HG03159 (cell line): ENCODE measurements at regions not wholly inside any gene's neighbourhood (a gene's known extent, or its start where the extent isn't known, plus 50 kb on each side); places are given as distances from the start of the nearest gene placed in this dataset.
"Not testable (repeated sequence)": the region's sequence is repeated elsewhere in the genome, so short reads cannot be mapped to it uniquely, and the experiment has no call there.

Experiments
- ATAC-seq: cut with Tn5 transposase; IDR thresholded peaks from one replicate; pipeline ENCODE4 v1.9.1; 2021; ENCODE audit warnings: mild to moderate bottlenecking, moderate library complexity; ENCODE audit not compliant: unreplicated experiment

DNA sequence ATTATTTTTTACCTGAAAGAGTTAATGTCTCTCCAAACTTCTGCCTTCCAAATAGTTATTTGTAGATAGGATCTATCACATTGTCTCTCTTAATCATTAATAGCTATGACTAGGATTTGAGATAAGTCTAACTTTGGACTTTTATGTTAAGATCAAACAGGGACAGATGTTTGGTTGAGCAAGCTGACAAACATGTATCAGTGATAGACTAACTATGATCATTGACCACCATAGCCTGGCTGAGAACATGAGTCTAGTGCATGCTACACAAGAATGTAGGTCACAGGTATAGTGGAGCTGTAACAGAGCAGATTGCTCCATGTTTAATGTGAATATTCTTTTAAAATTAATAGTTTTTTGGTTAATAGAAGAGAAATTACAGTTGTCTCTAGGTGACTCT, 52.0 kb downstream of the SYT15B start:
- ATAC-seq: not testable (repeated sequence)

DNA sequence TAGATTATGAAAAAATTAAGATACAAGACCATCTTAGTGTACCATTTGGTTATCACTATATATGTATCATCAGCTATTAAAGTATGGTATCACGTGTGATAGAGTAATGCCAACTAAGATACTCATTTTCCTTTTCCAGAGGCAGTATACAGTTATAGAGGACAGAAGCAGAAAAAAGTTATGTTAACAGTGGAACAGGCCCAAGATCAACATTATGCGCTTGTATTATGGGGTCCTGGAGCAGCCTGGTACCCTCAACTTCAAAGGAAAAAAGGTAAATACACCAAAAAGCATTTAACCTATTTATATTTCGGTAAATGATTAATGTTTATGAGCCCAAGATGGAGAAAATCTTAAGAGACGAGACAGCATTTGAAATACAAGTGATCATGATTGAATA, 52.9 kb downstream of the SYT15B start:
- not testable (repeated sequence) for ATAC-seq

- peak; percentile 96 for ATAC-seq
Observed at GRCh38 chr10:47705698-47706414, 57.5 kb downstream of the SYT15B start.

DNA sequence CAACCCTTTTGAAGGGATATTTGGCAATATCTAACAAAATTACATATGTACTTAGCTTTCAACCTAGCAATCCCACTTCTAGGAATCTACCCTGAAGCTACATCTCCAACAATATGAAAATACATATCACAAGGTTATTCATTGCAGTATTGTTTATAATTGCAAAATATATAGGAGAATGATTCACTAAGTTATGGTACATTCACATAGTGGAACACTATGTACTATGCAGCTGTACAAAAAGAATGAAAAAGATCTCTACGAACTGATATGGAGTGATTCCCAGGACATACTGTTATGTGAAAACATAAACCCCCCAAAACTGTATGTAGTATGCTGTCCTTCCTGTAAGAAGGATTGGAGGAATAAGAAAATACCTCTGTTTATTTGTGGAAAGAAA, 62.1 kb downstream of the SYT15B start:
- not testable (repeated sequence) for ATAC-seq

DNA sequence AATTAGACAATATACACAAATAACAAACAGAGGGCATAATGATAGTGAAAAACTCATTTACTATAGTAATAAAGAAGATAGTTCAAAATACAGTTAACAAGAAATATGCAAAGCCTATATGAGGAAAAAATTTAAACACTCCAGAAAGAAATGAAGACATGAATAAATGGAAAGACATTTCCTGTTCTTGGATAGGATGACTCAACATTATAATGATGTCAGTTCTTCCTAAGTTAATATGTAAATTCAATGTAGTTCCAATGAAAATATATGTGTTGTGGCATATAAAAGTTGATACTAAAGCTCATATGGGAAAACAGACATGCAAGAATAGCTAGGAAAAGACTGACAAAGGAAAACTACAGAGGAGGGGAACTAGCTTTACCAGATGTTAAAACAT, 63.5 kb downstream of the SYT15B start:
- ATAC-seq: not testable (repeated sequence)

- ATAC-seq: not testable (repeated sequence)
Observed at GRCh38 chr10:47696170-47696569, 67.2 kb downstream of the SYT15B start.

GRCh38 chr10:47695149-47695548, 68.2 kb downstream of the SYT15B start:
- not testable (repeated sequence) for ATAC-seq

DNA sequence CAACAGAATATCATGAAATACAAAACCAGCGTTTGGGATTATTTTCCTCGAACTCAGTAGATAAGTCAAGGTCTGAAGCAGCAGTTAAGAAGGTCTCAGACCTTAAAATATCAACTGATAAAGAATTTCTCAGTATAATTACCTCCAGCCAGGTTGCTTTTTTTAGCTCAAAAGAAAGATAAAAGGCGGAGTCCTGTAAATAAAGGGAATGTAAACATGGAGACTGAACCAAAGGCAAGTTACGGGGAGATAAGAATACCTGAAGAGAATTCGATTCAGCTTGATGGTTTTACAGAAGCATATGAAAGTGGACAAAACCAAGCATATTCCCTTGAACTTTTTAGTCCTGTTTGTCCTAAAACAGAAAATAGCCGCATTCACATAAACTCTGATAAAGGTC, 73.1 kb downstream of the SYT15B start:
- not testable (repeated sequence) for ATAC-seq

DNA sequence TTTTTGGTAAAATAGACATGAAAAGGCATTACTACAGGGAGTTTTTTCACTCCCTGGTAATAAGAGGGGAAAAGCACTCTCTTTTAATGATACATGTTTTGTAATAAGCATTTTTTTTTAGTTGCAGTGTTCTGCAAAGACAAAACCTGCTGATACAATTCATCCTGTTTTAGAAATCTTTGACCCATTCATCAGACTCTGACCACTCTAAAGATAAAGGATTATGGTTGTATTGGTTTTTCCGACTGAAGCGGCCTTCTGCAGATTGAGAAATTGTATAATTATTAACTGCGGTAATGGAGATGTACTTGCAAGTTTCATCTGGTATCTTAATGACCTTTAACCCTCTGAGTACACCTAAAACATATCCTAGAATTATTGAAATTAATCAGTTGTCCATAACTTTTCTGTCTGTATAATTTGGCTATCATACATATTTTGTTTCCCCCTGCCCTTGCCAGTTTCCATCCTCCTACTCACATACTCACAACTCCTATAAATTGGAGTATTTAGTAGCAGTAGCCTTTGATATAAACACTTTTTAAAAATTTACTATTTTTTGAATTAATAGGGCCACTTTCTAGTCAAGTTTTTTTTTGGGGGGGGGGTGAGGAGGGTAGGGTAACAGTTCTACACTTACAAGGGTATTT, 79.4 kb downstream of the SYT15B start:
- ATAC-seq: not testable (repeated sequence)

- ATAC-seq: not testable (repeated sequence)
Observed at GRCh38 chr10:47681638-47681990, 81.8 kb downstream of the SYT15B start.

- ATAC-seq: not testable (repeated sequence)
Observed at GRCh38 chr10:47680848-47681637, 82.3 kb downstream of the SYT15B start.

DNA sequence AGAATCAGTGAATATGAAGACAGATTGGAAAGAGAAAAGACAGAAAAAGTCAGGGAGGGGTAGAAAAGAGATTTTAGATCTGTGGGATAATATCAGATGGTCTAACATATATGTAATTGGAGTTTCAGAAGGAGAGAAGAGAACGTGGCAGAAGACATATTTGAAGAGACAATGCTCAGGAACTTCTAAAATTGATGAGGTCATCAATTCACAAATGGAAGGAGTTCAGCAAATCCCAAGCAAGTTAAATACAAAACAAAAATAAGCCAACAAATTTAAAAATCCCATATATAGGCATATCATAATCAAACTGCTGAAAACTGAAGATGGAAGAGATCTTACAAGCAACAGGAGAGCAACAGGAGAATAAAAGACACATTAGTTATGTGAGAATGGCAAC, 87.3 kb downstream of the SYT15B start:
- ATAC-seq: not testable (repeated sequence)

GRCh38 chr10:47675577-47675976, 87.8 kb downstream of the SYT15B start:
- not testable (repeated sequence) for ATAC-seq

GRCh38 chr10:47673128-47673527, 90.3 kb downstream of the SYT15B start:
- ATAC-seq: not testable (repeated sequence)

DNA sequence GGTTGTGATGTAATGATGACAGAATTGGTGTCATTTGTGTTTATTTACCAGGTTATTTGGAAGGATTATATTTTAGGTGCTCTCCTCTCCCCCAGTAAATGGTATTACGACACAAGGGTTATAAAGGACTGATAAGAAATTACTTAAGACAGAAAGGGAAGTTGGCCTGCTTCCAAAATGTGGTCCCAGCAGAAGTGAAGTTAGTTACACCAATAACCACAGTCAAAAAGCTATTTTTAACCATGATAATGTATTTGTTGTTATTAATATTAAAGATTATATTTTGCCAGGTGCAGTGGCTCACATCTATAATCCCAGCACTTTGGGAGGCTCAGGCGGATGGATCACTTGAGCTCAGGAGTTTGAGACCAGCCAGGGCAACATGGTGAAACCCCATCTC, 92.5 kb downstream of the SYT15B start:
- not testable (repeated sequence) for ATAC-seq

DNA sequence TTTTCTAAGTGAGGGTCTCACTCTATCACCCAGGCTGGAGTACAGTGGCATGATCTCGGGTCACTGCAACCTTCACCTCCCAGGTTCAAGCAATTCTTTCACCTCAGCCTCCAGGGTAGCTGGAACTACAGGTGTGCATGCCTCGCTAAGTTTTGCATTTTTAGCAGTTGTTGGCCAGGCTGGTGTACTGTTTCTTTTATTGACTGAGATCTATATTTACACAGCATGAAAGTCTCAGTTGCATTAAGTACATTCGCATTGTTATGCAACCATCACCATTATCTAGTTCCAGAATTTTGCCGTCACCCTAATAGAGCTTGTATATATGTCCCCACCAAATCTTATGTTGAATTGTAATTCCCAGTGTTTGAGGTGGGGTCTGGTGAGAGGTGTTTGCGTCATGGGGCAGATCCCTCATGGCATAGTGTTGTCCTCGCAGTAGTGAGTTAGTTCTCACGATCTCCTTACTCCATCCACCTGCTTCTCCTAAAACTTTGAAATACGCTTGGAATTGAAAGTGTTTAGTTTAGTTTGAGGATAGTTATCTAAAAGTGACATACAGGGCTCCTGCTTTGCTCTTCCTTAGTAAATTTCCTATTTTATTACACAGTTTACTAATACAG, 101.3 kb downstream of the SYT15B start:
- ATAC-seq: not testable (repeated sequence)

DNA sequence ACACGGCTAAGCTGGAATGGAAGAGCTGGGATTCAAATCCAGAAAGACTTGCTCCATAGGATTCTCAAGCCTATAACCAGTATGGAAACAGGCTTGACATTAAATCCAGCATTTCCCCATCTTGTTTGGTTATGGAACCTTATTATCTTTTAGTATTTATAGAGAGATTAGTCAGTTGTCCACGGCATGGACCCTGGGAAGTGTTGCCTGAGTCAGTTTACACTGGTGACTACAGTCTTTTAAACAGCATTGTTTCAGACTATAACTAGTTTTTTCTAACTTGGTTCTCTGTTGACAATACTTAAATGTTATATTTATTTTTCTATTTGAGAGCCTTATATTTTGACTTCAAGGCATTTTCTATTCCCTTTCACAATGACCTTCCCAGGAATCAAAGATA, 106.7 kb downstream of the SYT15B start:
- ATAC-seq: not testable (repeated sequence)

DNA sequence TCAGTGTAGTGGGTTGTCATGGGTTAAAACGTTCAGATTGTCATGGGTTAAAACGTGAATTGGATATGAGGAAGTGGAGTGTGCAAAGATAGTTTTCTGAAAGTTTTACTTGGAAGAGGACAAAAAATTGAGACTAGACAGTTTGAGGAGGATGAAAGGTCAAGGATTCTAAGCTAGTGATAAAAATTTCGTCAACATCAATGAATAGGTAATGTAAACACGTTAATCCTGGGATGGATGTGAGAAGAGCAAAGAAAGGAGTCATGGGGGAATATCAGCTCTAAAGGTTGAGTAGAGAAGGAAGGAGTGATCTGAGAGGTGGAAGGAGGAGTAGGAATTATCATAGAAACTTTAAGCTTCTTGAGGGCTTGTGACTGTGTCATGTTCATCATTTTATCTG, 109.2 kb downstream of the SYT15B start:
- not testable (repeated sequence) for ATAC-seq

DNA sequence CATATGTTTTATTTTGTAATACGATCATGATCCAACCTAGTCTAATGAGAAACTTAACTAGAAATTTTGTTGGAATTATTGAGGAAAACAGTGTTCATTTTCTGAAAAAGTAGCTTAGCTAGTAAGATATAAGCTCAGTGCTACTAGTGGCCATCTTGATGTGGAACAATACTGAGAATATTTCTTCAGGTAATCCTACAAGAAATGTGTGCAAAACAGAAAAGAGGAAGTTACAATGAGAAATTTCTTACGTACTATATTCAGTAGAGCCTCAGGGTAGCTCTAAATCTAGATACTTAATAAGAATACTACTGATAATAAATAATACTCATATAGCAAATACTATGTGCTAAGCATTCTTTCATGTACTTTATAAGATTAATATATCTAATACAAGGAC, 114.8 kb downstream of the SYT15B start:
- ATAC-seq: not testable (repeated sequence)

GRCh38 chr10:47647523-47648101, 115.8 kb downstream of the SYT15B start:
- not testable (repeated sequence) for ATAC-seq
